KMS-11 (cell line): ENCODE measurements at regions not wholly inside any gene's neighbourhood (a gene's known extent, or its start where the extent isn't known, plus 50 kb on each side); places are given as distances from the start of the nearest gene placed in this dataset.

Source experiments
- H2AFZ ChIP-seq: fragments of 200-600 bp; sonication (generic); 2 replicates; pipeline ENCODE4 v1.6.1; 2016; ENCODE audit warnings: antibody characterized with exemption, mixed run types, low read depth
- H3K27ac ChIP-seq: fragments of 200-600 bp; sonication (generic); 2 replicates; pipeline ENCODE4 v1.6.1; 2016; ENCODE audit warnings: mild to moderate bottlenecking, mixed run types
- H3K27me3 ChIP-seq: fragments of 200-600 bp; sonication (generic); 2 replicates; pipeline ENCODE4 v1.6.1; 2017; ENCODE audit warnings: mild to moderate bottlenecking, low read depth, mixed run types, moderate library complexity; ENCODE audit not compliant: insufficient read depth
- H3K36me3 ChIP-seq: fragments of 200-600 bp; sonication (generic); 2 replicates; pipeline ENCODE4 v1.6.1; 2017; ENCODE audit warnings: mild to moderate bottlenecking, mixed run types; ENCODE audit not compliant: insufficient read depth
- H3K4me1 ChIP-seq: fragments of 200-600 bp; sonication (generic); 2 replicates; pipeline ENCODE4 v1.6.1; 2016; ENCODE audit warnings: mild to moderate bottlenecking, low read depth, mixed run types; ENCODE audit not compliant: poor library complexity, severe bottlenecking
- H3K4me2 ChIP-seq: fragments of 200-600 bp; sonication (generic); 2 replicates; pipeline ENCODE4 v1.7.0; 2016; ENCODE audit warnings: mild to moderate bottlenecking, mixed run types
- H3K4me3 ChIP-seq: fragments of 200-600 bp; sonication (generic); IDR thresholded peaks from 2 replicates; pipeline ENCODE4 v1.6.1; 2017; ENCODE audit warnings: low read depth, low read length, mixed read lengths; ENCODE audit not compliant: insufficient read depth
- H3K79me2 ChIP-seq: fragments of 200-600 bp; sonication (generic); 2 replicates; pipeline ENCODE4 v1.6.1; 2016; ENCODE audit warnings: low read depth, mixed run types; ENCODE audit not compliant: insufficient read depth
- H3K9ac ChIP-seq: fragments of 200-600 bp; sonication (generic); 2 replicates; pipeline ENCODE4 v1.6.1; 2016; ENCODE audit warnings: mild to moderate bottlenecking, mixed run types
- H4K20me1 ChIP-seq: fragments of 200-600 bp; sonication (generic); 2 replicates; pipeline ENCODE4 v1.6.1; 2016; ENCODE audit warnings: mild to moderate bottlenecking, mixed run types; ENCODE audit not compliant: insufficient read depth
- TF ChIP-seq, protein P1 (sequence below): fragments of 200-600 bp; sonication (generic); conservative IDR thresholded peaks from 2 replicates; pipeline ENCODE4 v1.6.1; 2017; ENCODE audit warnings: low read depth, mild to moderate bottlenecking, antibody characterized with exemption, low read length, moderate library complexity, mixed read lengths

- Histone ChIP-seq H2AFZ (no peak overlapping the region), H3K27ac (no peak overlapping the region), H3K4me2 (no peak overlapping the region), H3K36me3 (no peaks in the 10 kb centered on the region), H3K4me1 (no peaks in the 10 kb centered on the region), H4K20me1 (no peaks in the 10 kb centered on the region), H3K9ac (no peak overlapping the region), H3K27me3 (no peaks in the 10 kb centered on the region), H3K79me2 (no peaks in the 10 kb centered on the region), H3K4me3 (no peak overlapping the region)
- TF ChIP-seq, protein P1, sequence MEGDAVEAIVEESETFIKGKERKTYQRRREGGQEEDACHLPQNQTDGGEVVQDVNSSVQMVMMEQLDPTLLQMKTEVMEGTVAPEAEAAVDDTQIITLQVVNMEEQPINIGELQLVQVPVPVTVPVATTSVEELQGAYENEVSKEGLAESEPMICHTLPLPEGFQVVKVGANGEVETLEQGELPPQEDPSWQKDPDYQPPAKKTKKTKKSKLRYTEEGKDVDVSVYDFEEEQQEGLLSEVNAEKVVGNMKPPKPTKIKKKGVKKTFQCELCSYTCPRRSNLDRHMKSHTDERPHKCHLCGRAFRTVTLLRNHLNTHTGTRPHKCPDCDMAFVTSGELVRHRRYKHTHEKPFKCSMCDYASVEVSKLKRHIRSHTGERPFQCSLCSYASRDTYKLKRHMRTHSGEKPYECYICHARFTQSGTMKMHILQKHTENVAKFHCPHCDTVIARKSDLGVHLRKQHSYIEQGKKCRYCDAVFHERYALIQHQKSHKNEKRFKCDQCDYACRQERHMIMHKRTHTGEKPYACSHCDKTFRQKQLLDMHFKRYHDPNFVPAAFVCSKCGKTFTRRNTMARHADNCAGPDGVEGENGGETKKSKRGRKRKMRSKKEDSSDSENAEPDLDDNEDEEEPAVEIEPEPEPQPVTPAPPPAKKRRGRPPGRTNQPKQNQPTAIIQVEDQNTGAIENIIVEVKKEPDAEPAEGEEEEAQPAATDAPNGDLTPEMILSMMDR, result no peak
These were observed 222.4 kb upstream of the MYLIP start for GRCh38 chr6:15906420-15907016.

DNA sequence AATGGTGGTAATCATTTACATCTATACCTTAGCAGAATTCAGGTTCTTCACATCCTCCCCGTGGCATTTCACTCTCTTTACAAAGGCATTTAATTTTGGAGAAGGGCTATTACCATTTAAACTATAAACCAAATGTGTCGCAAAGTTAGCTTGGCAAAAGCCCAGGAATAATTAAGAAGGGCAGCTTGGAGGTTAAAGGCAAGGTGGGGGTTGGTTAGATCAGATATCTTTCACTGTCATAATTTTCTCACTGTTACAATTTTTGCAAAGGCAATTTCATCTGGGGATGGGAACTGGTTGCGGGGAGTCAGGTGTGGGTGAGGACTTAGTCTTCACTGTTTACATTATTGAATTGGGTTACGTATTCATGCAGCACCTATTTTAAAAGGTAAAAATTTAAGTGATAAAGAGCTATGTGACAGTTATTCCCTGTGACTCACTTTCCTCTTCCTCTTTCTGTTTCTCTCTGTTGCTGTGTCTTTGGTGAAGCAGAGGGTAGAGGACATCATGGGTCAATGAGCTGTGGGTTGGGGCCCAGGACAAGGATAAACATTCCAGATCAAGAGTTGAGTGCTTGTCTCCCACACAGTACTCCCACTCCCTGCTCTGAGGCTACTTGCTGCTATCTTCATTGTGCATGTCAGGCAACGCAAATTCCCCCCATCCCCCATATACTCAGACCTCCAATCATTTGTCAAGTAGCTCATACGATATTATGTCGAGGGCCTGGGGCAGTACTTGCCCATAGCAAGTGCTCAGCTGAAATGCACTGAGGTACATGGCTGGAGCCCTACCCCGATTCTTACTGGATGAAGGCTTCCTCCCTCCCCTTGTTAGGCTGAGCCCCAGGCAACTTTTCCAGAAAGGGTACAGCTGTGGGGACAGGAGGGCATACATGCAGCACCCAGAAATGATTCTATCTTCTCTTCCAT, 223.1 kb upstream of the MYLIP start:
- H3K9ac ChIP-seq, result no peak overlapping the region
- H3K36me3 ChIP-seq, result no peaks in the 10 kb centered on the region
- H3K27me3 ChIP-seq, result no peaks in the 10 kb centered on the region
- H3K4me2 ChIP-seq, result no peak overlapping the region
- H3K4me1 ChIP-seq, result no peaks in the 10 kb centered on the region
- H3K79me2 ChIP-seq, result no peaks in the 10 kb centered on the region
- H4K20me1 ChIP-seq, result no peaks in the 10 kb centered on the region
- H3K27ac ChIP-seq, result no peak overlapping the region
- H2AFZ ChIP-seq, result no peak overlapping the region
- TF ChIP-seq, protein P1, result no peak
- no peak overlapping the region for H3K4me3 ChIP-seq

DNA sequence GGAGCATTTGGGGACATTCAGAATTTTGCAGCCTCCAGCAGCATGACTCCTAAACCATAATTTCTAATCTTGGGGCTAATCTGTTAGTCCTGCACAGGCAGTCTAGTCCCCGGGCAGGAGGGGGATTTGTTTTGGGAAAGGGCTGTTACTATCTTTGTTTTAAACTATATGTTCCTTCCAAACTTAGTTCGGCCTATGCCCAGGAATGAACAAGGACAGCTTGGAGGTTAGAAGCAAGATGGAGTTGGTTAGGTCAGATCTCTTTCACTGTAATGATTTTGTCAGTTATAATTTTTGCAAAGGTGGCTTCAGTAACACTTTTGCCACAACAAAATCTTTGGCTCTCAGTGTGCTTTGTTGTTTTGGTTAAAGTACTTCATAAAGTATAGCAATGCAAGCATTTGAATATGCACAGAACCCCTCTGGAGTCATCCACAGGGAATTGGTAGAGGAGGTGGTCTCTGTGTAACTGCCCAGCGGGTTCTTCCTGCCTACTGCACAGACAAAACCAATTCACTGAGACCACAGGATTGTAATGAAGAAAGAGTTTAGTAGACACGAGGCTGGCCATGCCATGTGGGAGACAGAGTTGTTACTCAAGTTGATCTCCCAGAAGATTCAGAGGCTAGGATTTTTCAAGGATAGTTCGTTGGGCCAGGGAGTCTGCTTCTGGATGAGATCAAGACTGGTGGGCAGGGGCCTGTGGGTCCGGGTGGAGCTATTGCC, 224.1 kb upstream of the MYLIP start:
- H3K9ac ChIP-seq, result no peak overlapping the region
- no peaks in the 10 kb centered on the region for H3K4me1 ChIP-seq
- H2AFZ ChIP-seq, result no peak overlapping the region
- H3K4me2 ChIP-seq, result no peak overlapping the region
- no peaks in the 10 kb centered on the region for H3K36me3 ChIP-seq
- no peak overlapping the region for H3K27ac ChIP-seq
- H3K79me2 ChIP-seq, result no peaks in the 10 kb centered on the region
- no peak overlapping the region for H3K4me3 ChIP-seq
- TF ChIP-seq, protein P1, result no peak
- H4K20me1 ChIP-seq, result no peaks in the 10 kb centered on the region
- no peaks in the 10 kb centered on the region for H3K27me3 ChIP-seq

GRCh38 chr6:15901141-15902115, 227.5 kb upstream of the MYLIP start:
- no peaks in the 10 kb centered on the region for H4K20me1 ChIP-seq

More at GRCh38 chr6:15901141-15902115, 227.5 kb upstream of the MYLIP start:
- Histone ChIP-seq H3K9ac (no peak overlapping the region), H3K79me2 (no peaks in the 10 kb centered on the region), H3K27ac (no peak overlapping the region), H3K4me1 (no peaks in the 10 kb centered on the region), H2AFZ (no peak overlapping the region), H3K36me3 (no peaks in the 10 kb centered on the region), H3K4me2 (no peak overlapping the region), H3K27me3 (no peaks in the 10 kb centered on the region), H3K4me3 (no peak overlapping the region)
- TF ChIP-seq, protein P1, result no peak
